GM13977 (cell line): ENCODE measurements at regions not wholly inside any gene's neighbourhood (a gene's known extent, or its start where the extent isn't known, plus 50 kb on each side); places are given as distances from the start of the nearest gene placed in this dataset.

Experiments
- DNase-seq: peaks from one replicate; pipeline ENCODE4 v3.0.0; 2012; ENCODE audit warnings: low spot score
- in situ Hi-C: fragments of 300-500 bp; cut with MboI; formaldehyde crosslinking; loops from one replicate; pipeline ENCODE4 v1.12.0; 2022; ENCODE audit warnings: low sequenced_read_pairs, low pct_unique_long_range_greater_than_20kb, mixed read lengths, inconsistent platforms; ENCODE audit not compliant: unreplicated experiment
- TF ChIP-seq, protein P1 (sequence below): IDR thresholded peaks from 2 replicates; pipeline ENCODE4 v1.5.1; 2012; ENCODE audit warnings: mild to moderate bottlenecking, control low read depth; ENCODE audit not compliant: insufficient read depth; ENCODE audit errors: extremely low read depth, missing control alignments

DNA sequence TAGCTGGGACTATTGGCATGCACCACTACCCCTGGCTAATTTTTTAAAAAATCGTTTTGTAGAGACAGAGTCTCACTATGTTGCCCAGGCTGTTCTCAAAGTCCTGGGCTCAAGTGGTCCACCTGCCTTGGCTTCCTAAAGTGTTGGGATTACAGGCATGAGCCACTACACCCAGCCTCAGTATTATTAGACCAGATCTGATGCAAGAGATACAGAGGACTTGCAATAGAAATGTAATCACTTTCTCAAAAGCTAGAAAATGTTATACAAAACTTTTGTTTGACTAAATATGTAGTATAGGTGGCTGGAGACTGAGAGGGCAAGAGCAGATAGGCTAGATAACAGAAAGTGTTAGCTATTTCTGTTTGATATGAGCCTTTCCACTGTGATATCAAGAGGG lies 531.9 kb downstream of the SOX2 start:
- in situ Hi-C loops: no loop called here
- TF ChIP-seq, protein P1, sequence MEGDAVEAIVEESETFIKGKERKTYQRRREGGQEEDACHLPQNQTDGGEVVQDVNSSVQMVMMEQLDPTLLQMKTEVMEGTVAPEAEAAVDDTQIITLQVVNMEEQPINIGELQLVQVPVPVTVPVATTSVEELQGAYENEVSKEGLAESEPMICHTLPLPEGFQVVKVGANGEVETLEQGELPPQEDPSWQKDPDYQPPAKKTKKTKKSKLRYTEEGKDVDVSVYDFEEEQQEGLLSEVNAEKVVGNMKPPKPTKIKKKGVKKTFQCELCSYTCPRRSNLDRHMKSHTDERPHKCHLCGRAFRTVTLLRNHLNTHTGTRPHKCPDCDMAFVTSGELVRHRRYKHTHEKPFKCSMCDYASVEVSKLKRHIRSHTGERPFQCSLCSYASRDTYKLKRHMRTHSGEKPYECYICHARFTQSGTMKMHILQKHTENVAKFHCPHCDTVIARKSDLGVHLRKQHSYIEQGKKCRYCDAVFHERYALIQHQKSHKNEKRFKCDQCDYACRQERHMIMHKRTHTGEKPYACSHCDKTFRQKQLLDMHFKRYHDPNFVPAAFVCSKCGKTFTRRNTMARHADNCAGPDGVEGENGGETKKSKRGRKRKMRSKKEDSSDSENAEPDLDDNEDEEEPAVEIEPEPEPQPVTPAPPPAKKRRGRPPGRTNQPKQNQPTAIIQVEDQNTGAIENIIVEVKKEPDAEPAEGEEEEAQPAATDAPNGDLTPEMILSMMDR: no peak
- DNase-seq: no peak

DNA sequence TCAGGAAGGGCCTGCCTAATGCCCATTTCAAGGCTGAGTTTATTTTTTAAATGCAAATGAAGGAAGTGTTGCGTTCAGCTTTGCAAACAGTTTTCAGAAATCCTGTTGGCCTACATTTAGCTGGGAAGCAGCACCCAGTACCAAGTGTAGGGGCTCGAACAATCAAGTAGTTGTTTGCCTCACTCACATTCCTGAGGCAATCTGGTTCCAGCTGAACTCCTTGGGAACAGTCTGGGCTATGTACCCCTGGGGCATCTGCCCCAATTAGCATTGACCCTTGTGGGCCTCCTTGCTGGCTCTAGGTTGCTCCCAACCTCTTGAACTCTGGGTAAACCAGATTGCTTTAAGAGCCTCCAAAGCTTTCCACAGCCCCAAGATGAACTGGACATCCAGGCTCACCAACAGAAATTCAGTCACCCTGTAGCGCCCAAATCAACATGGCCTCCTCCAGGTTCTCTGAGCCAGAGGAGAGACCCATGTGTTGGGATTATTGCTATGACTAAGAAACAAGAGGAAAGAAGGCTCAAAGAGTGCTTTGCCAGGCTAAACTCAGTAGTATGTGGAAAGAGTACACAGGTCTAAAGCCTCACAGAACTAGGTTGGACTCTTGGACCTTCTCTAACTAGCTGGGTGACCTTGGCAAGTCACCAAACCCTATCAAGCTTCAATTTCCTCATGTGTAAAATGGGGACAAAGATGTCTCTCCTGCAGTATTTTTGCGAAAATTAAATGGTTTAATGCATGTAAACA lies 532.7 kb downstream of the SOX2 start:
- no peak for DNase-seq
- in situ Hi-C loops: no loop called here
- TF ChIP-seq, protein P1: no peak

DNA sequence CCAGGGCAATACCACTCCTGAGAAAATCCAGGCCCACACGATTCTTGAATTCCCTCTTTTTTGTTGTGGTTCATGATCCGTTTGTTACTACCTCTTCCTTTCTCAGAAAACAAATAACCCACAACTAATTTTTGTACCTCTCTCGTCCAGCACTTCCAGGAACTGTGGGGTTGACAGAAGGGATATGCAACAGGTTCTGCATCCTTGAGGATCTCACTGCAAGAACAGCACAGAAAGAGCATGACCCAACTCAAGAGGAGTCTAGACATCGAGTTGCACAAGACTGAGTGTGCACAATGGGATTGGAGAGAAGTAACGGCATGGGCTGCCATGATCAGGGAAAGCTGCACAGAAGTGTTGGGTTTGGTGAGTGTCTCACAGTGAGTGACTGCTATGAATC lies 533.3 kb downstream of the SOX2 start:
- in situ Hi-C loops: no loop called here
- DNase-seq: no peak
- TF ChIP-seq, protein P1: no peak

DNA sequence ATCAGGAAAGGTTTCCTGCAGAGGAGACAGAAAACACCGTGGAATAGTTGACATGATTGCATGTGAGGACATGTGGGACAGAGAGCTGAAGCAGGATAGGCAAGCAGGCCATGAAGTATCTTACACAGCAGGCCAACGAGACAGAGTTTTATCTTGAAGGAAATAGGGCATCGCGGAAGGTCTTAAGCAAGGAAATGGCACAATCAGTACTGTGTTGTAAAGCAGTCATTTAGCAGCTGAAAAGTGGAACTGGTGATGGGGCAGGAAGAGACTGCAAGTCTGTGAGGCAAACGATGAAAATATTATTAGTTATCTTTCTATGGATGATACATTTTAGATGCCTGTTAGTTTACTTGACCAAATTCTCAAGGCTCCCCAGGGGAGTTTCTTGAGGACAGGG lies 535.1 kb downstream of the SOX2 start:
- DNase-seq: no peak
- in situ Hi-C loops: no loop called here
- TF ChIP-seq, protein P1: no peak

DNA sequence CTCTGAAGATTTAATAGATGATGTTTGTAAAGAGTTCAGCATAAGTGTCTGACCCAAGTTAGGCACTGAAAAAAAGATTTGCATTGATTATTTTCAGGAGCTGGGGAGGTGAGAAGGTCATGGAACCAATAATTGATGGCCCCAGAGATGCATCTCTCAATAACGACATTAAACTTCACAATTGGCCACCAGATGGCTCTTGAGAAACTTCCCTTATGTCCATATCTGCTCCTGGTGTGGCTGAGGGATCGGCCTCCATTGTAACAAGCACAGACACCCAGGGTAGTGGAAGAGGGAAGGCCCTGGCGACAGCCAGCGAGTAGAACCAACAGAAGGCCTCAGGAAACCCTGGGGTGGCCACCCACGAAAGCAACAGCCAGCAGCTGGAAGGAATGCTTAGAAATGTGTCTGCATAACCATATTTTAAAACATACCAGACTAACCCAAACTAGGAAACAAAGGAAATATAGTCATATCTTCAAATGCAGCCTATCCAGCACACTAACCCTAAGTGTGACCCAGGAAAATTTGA lies 536.7 kb downstream of the SOX2 start:
- TF ChIP-seq, protein P1: peak; percentile 14
- peak; percentile 10 for DNase-seq
- in situ Hi-C loops: no loop called here

DNA sequence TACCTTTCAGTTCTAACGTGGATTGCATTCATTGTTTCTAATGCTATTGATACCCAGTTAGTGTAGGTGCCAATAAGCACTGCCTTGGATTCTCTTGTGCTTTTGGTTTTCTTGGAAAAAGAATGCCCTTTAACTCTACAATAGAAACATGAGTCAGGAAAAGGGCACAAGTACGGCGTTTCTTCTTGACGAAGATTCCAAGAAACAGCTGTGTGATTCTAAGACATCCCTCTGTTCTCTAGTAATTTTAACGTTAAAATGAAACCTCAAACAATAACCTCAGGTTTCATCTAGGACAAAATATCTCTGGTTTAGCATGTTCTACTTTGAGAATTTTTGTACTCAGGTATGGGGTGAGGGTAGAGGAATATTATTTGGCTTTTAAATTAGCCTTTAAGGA lies 540.5 kb upstream of the ATP11B start:
- in situ Hi-C loops: loop anchor here (25.0 kb wide), 1 partner anchor 541 kb away; the partner anchor contains the start of gene SOX2
- no peak for DNase-seq
- TF ChIP-seq, protein P1: no peak
